HG03103 (cell line): ENCODE measurements at regions not wholly inside any gene's neighbourhood (a gene's known extent, or its start where the extent isn't known, plus 50 kb on each side); places are given as distances from the start of the nearest gene placed in this dataset.
A peak's percentile ranks its signal among the peaks of the same experiment; 100 is the strongest.
"Not testable (repeated sequence)": the region's sequence is repeated elsewhere in the genome, so short reads cannot be mapped to it uniquely, and the experiment has no call there.

ENCODE experiments used
- ATAC-seq: cut with Tn5 transposase; IDR thresholded peaks from one replicate; pipeline ENCODE4 v1.9.1; 2021; ENCODE audit warnings: low read depth; ENCODE audit not compliant: unreplicated experiment

DNA sequence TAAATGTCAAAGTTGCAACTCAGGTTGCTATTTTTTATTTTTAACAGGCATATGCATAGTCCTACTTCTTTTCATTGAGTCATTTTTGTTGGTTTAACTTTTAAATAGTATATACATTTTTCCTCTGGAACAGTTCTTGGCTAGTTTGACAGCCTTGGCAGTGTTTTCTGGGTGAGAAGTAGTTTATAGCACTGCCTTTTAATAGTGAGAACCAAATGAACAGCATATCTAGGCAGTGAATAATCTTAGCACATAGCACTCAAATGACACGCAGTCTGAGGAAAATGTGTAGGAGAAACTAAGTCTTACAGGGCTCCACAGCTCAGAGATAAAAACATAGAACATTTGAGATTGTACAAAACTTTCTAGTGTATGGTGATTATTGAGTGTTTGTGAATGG, 265.5 kb upstream of the POT1 start:
- no peak for ATAC-seq

DNA sequence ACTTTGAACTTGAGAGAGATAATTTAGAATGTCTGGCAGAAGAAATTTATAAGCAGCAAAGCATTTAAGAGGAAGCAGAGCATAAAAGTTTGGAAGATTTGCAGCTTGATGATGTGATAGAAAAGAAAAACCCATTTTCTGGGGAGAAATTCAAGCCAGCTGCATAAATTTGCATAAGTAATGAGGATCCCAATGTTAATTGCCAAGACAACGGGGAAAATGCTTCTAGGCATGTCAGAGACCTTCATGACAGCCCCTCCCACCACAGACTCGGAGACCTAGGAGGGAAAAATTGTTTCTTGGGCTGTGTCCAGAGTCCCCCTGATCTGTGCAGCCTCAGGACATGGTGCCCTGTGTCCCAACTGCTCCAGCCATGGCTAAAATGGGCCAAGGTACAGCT, 263.6 kb upstream of the POT1 start:
- ATAC-seq: no peak

DNA sequence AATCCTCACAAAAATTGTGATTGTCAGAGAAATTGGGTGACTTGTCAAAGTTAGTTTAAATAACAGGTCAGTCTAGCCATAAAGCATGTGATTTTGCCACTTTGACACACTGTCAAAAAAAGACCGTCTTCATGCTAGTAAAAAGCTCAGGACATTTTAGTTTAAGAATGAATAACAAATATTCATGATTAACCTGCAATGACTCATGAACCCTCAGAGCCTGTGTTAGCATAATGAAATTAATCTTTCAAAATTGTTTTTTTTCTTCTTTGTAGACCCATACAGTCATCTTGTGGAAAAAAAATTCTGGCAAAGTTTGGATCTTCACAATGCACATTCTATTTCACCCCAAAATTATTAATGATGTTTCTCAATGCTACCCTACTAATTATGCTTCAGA, 255.2 kb upstream of the POT1 start:
- no peak for ATAC-seq

DNA sequence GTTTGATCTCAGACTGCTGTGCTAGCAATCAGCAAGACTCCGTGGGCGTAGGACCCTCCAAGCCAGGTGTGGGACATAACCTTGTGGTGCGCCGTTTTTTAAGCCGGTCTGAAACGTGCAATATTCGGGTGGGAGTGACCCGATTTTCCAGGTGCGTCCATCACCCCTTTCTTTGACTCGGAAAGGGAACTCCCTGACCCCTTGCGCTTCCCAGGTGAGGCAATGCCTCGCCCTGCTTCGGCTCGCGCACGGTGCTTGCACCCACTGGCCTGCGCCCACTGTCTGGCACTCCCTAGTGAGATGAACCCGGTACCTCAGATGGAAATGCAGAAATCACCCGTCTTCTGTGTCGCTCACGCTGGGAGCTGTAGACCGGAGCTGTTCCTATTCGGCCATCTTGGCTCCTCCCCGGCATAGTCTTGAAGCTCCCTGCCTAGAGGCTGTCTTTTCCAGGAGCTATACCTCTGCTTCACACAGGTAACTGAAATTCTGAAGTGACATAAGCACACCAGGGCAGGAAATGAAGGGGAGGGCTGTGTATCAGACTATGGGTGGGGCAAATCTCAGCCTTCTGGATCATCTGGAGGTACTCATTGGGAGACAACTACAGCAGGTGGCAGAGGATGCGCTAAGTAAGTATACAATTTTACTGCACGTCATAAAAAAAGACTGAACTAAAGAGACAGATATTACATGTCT, 252.1 kb upstream of the POT1 start:
- not testable (repeated sequence) for ATAC-seq

DNA sequence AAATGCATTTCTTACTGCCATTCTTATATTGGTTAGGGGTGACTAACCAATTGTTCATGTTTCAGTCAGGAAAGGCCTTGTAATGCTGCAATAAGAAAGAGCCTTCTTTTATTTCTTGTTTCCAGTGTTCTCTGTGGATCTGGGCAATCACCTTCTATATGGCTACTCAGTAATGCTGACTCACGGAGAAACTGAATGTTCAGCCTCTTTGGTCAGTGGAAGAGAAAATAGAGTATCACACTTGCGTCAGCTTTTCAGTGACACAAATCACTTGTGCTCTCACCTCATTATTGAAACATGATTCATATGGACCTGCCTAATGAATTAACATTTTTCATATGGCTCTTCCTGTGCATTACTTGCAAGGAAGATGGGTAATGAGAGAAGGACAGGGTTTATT, 243.9 kb upstream of the POT1 start:
- no peak for ATAC-seq

DNA sequence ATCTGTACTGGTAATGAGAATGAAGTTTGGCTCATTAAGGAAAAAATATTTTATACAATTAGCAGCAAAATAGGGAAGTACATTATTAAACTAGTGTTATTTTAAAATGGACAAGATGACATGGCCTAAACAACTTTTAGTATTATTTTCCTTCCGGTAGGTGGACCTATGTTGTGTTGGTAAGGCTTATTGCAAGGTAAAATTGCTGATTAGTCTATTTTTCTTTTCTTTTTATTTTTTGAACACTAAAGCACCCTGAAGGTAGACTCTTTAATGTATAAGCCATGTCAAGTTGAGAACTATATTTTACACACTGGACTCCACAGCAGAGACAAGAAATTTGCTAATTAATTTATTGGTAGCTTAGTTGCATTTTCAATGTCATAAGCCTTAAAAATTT, 239.5 kb upstream of the POT1 start:
- no peak for ATAC-seq

DNA sequence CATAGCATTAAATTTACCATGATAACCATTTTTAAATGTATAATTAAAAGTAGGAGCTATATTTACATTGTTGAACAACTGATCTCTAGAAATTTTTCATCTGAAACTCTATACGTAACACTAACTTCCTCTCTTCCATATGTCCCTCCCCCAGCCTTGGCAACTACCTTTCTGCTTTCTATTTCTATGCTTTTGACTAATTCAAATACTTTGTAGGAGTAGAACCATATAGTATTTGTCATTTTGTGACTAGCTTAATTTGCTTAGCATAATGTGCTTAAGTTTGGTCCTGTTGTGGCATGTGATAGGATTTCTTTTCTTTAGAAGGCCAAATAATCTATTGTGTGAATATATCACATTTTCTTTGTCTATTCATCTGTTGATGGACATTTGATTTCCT, 225.3 kb upstream of the POT1 start:
- ATAC-seq: no peak

DNA sequence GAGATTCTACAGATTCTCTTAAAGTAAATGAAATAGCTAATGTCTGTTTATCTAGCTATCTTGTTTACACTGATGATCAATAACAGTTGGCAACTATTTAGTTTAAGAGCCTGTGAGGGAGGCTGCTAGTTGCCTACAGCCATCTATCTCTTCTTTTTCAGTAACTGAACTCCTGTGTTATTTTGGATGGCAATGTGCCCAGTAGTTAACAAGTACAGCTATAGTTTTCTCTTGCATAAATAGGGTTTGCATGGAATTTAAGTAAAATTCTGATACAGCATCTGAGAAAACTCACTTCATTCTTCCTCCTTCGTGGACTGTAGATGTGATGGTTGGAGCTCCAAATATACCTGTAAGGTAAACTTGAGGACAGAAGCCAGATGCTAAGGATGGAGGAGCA, 219.5 kb upstream of the POT1 start:
- ATAC-seq: no peak

DNA sequence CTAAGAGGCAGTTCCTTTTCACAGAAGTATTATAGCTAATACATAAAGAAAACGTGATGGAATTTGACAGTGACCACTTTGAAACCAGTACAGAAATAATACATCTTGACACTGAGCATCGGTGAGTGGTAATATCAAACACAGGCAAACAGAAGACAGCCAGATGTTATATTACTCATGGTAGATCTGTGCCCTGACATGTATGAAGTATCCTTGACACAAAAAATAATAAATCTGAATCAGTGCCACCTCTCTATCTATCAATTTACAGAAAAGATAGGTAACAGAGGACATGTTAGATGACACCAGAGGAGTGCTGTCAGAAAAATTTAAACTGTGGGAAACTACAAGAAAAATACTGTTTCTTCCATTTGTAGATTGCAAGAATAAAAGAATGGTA, 217.4 kb upstream of the POT1 start:
- ATAC-seq: no peak

DNA sequence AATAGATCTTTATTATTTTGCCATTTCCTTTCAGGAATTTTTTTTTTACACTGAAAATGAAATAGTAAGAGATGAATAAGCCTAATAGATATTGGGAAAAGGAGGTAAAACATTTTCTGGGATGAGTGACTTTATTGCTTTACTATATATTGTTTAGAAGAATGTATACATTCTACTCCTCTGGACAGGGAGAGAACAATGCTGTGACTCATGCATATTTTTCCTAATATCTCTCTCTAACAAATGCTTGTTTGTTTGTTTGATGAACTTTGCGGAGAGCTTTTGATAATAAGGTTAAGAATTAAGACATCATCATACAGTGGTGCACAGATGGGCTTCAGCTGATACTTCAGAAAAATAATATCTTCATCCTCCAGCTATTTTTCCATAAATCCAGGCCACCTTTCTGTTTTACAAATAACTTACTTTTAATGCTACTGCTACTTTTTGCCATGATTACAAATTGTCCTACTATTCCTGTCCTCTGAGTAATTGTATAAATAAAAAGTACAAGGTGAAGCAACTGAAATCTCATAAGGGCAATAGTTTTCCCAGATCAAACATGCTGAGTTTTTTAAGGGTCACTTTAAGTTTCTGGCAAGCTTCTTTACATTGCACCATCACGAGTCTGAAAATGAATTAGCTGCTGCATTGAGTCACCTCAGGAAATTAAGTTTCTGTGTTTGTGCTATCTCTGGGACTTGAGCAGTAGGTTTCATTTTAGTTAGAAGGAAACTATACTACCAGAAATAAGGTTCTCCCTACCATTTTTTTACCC, 207.3 kb upstream of the POT1 start:
- ATAC-seq: no peak

DNA sequence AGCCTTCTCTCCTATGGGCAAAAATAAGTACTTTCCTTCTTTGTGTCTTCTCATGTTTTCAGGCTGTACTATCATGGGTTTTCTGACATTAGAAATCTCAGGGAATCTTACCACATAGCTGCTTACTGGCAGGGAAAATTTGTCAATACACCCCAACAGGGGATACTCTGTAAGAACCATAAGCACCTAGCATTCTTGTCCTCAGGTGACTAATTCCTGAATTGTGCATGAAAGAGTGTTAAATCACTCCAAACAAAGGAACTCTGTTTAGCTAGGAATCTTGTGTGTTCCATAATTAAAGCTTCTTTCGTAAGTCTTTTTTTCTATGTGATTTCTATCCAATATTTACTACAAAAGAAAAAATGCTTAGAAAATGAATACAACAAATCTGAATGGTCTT, 206.7 kb upstream of the POT1 start:
- ATAC-seq: no peak

DNA sequence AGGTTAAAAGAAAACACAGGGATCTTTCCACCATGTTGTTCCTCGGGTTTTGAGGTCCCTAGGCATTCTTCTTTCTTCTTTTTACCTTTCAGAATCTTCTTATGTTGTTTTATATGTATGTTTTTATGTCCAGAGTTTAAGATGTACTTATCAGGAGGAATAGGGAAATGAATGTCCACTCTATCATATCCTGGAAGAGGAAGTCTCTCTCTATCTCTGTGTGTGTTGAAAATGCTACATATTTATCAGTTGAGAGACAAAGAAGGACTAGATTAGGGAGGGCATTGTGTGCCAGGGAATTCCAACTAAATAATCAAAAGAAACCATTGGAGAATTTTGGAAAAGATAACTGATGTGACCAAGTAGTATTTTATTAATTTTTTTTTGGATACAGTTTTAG, 200.5 kb upstream of the POT1 start:
- ATAC-seq: no peak

DNA sequence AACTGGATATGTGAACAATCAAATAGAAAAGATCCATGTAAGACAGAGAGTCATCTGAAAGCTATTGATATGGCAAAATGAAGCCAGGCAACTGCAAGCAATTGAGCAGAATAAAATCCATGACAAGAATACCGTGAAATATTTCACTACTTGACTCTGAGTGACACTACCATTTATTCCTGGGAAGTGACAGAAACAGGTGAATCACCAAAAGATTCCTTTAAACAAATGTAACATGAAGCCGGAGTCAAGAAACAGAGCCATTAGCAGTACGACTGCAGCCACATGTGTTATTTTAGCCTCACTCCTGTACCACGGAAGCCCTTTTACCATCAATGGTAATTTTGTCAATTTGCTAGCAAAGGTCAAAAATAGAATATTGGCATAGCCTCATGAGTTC, 197.7 kb upstream of the POT1 start:
- ATAC-seq: no peak

DNA sequence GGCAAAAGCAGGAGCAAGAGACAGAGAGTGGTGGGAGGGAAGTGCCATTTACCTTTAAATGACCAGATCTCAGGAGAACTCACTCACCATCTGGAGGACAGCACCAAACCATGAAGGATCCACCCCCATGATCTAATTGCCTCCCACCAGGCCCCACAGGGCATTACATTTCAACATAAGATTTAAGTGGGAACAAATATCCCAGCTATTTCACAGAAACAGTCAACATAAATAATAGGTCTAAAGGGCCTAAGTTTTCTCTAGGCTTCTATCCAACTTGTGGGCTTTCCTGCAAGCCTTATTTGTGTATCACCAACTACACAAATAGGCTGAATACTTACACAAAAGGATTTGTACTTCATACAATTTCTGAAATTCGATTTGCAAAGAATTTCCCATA, 196.8 kb upstream of the POT1 start:
- ATAC-seq: no peak

DNA sequence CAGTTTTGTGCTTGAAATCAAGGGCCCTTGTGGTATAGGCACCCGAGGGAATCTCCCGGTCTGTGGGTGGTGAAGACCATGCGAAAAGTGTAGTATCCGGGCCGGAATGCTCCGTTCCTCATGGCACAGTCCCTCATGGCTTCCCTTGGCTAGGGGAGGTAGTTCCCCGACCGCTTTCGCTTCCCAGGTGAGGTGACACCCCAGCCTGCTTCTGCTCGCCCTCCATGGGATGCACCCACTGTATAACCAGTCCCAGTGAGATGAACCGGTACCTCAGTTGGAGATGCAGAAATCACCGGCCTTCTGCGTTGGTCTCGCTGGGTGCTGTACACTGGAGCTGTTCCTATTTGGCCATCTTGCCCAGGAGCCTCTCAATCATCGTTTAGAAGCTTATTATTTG, 195.7 kb upstream of the POT1 start:
- no peak for ATAC-seq

DNA sequence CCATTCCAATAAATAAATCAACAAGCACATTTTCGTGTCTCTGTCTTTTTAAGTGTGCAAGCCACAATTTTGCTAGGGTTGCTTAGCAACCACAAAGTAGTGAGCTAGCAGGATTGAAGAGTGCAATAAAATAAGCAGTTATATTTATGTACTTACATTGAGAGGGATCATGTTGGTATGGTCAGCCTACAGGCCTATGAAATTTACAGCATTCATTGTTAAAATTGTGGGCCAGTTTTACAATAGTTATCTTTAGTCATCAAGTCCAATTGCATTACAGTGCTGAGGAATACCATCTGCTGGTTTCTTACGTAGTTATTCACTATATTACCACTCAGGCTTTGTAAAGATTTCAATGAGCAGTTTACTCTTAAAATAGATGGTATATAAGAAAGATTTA, 192.5 kb upstream of the POT1 start:
- no peak for ATAC-seq

DNA sequence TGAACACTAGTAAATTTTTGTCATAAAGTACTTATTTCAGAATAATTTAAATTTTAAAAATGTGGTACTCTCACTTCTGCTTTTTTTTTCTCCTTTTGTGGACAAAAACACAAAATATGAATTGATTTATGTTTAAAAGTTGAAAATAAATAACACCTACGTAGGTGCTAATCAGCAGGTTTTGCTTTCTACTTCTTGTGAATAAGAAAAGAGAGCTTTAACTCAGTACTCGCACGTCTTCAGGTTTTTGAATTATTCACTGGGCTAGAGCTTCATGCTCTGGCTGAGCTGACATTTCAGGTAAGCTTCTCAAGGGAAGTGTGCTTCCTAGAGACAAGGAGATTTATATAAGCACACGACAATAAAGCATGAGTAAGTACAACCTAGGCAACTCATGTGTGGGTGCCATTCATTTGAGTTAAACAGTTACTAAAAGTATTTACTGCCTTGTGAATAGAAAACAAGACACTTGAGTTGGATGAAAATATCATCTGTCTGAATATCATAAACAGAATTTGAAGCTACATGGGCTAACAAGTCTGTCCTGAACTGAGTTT, 190.0 kb upstream of the POT1 start:
- no peak for ATAC-seq

DNA sequence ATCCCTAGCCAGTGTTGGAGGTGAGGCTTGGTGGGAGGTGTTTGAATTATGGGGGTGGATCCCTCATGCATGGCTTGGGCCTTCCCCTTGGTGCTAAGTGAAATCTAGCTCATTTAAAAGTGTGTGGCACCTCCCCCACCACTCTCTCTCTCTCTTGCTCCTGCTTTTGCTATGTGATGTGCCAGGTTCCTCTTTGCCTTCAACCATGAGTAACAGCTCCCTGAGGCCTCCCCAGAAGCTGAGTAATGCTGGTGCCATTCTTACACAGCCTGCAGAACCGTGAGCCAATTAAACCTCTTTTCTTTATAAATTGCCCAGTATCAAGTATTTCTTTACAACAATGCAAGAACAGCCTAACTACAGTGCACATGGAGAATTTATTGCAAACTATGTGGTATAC, 188.8 kb upstream of the POT1 start:
- no peak for ATAC-seq

DNA sequence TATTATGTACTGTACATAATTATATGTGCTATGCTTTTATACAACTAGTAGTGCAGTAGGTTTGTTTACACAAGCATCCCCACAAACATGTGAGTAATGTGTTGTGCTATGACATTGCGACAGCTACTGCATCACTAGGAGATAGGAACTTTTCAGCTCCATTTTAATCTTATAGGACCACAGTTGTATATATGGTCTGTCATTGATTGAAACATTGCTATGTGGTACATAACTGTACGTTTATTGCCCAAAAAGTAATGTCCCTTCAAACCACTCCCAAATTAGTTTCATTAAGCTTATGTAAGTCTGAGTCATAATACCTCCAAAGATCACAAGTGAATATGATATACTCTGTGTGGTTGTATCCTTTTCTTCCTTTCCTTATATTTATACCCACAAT, 183.2 kb upstream of the POT1 start:
- no peak for ATAC-seq

DNA sequence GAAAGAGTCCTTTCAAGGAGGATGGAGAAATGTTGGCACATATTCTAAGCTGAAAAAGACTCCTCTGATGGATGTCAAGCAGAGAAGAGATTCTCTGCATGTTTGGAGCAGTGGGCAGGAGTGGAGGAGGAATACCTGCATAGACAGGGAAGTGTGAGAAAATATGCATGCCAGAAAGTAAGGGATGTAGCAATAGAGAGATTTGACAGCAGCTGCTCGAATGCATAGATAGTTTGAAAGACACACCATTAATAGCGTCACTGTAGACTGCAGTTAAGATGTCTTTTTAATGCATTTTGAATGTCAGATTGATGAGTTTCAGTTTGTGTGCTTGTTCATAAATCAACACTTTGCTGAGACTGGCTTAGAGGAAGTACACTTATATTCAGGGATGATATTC, 169.9 kb upstream of the POT1 start:
- no peak for ATAC-seq

DNA sequence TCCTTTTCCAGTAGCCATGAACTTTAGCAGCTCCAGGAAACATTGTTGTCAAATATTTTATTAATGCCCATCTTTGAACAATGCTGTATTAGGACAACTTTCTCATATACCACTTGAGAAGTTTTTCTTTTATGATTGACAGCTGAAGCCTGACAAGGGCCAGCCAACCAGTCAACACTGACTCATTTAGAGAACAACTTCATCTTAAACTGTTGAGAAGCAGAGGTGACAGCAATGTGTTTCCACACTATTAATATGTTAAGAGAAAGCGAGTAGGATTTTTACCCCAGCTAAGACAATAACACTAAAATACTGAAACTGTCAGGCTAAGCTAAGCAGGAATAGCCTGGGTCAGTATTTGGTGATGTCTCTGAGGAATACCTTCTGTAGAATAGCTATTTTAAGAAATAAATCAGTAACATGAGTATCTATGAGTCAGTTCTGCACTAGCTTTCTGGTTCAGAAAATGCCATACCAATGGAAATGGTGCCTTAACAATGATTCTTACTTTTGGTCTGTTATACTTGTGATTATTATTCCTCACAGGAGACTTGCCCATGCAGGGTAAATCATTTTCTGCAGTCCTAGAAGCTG, 168.8 kb upstream of the POT1 start:
- ATAC-seq: peak; percentile 83

DNA sequence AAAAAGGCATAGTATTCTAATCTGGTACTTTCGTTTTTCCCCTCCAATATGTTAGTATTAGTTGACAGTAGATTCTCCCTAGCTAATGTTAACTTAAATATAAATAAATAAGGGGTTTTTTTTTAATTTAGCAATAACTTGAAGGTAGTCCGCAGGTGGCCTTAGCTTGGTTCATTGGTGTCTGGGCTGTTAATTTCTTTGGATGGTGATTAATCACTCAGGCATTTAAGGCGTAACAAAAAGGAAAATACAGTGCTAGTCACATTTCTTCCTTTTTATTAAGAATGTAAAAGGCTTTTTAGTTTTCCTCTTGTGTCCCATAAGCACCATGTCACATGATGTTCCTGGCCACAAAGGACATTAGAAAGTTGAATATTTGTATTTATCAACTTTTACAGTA, 161.0 kb upstream of the POT1 start:
- ATAC-seq: no peak
